GM23338 (cell line): ENCODE measurements at regions not wholly inside any gene's neighbourhood (a gene's known extent, or its start where the extent isn't known, plus 50 kb on each side); places are given as distances from the start of the nearest gene placed in this dataset.

Source experiments
- TF ChIP-seq, protein P1 (sequence below), 2 experiments: fragments of 200-600 bp in 1 of 2; sonication (generic) in 1 of 2; conservative IDR thresholded peaks; 2 replicates each; pipeline versions ENCODE4 v1.5.1 to v1.6.1; 2016 to 2017; ENCODE audit warnings: antibody characterized with exemption in 2 of 2, low read depth in 2 of 2, mild to moderate bottlenecking in 2 of 2, moderate library complexity in 1 of 2
- TF ChIP-seq, protein P2 (sequence below): IDR thresholded peaks from one replicate; pipeline ENCODE4 v1.6.1; 2018; ENCODE audit warnings: antibody characterized with exemption; ENCODE audit not compliant: unreplicated experiment

DNA sequence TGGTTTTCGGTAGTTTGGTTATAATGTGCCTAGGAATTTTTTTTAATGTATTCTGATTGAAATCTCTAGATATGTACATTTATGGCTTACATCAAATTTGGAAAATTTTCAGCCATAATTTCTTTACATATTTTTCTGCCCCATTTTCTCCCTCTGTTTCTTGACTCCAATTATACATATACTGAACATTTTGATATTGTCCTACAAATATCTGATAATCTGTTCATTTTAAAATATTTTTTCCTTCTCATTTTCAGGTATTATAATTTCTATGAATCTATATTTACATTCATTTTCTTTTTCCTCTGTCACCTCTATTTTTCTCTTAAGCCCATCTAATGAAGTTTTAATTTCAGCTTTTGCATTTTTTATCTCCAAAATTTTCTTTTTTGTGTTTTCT lies 82.7 kb upstream of the TMLHE start:
- TF ChIP-seq, protein P1, sequence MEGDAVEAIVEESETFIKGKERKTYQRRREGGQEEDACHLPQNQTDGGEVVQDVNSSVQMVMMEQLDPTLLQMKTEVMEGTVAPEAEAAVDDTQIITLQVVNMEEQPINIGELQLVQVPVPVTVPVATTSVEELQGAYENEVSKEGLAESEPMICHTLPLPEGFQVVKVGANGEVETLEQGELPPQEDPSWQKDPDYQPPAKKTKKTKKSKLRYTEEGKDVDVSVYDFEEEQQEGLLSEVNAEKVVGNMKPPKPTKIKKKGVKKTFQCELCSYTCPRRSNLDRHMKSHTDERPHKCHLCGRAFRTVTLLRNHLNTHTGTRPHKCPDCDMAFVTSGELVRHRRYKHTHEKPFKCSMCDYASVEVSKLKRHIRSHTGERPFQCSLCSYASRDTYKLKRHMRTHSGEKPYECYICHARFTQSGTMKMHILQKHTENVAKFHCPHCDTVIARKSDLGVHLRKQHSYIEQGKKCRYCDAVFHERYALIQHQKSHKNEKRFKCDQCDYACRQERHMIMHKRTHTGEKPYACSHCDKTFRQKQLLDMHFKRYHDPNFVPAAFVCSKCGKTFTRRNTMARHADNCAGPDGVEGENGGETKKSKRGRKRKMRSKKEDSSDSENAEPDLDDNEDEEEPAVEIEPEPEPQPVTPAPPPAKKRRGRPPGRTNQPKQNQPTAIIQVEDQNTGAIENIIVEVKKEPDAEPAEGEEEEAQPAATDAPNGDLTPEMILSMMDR (conservative IDR thresholded peaks at IDR 0.05; ENCODE audit: low read depth in 2 of 2): no peak
- TF ChIP-seq, protein P2, sequence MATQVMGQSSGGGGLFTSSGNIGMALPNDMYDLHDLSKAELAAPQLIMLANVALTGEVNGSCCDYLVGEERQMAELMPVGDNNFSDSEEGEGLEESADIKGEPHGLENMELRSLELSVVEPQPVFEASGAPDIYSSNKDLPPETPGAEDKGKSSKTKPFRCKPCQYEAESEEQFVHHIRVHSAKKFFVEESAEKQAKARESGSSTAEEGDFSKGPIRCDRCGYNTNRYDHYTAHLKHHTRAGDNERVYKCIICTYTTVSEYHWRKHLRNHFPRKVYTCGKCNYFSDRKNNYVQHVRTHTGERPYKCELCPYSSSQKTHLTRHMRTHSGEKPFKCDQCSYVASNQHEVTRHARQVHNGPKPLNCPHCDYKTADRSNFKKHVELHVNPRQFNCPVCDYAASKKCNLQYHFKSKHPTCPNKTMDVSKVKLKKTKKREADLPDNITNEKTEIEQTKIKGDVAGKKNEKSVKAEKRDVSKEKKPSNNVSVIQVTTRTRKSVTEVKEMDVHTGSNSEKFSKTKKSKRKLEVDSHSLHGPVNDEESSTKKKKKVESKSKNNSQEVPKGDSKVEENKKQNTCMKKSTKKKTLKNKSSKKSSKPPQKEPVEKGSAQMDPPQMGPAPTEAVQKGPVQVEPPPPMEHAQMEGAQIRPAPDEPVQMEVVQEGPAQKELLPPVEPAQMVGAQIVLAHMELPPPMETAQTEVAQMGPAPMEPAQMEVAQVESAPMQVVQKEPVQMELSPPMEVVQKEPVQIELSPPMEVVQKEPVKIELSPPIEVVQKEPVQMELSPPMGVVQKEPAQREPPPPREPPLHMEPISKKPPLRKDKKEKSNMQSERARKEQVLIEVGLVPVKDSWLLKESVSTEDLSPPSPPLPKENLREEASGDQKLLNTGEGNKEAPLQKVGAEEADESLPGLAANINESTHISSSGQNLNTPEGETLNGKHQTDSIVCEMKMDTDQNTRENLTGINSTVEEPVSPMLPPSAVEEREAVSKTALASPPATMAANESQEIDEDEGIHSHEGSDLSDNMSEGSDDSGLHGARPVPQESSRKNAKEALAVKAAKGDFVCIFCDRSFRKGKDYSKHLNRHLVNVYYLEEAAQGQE: no peak
